Panc1 (cell line): ENCODE measurements at regions not wholly inside any gene's neighbourhood (a gene's known extent, or its start where the extent isn't known, plus 50 kb on each side); places are given as distances from the start of the nearest gene placed in this dataset.

Source experiments
- SIN3A ChIP-seq: IDR thresholded peaks from 2 replicates; pipeline ENCODE4 v1.6.1; 2012; ENCODE audit warnings: low read depth, mild to moderate bottlenecking, low read length, moderate library complexity, borderline replicate concordance; ENCODE audit not compliant: insufficient read depth
- TCF7L2 ChIP-seq: IDR thresholded peaks from 2 replicates; pipeline ENCODE4 v1.6.1; 2011; ENCODE audit warnings: mild to moderate bottlenecking, low read depth, low read length, inconsistent platforms
- TF ChIP-seq, protein P1 (sequence below): fragments of 450-650 bp; IDR thresholded peaks from 2 replicates; pipeline ENCODE4 v1.5.1; 2017; ENCODE audit warnings: mild to moderate bottlenecking
- TF ChIP-seq, protein P2 (sequence below), 2 experiments: IDR thresholded peaks; 2 replicates each; pipeline ENCODE4 v1.6.1; 2011 to 2012; ENCODE audit warnings: low read depth in 2 of 2, control low read depth in 1 of 2, low read length in 1 of 2, mild to moderate bottlenecking in 1 of 2, moderate library complexity in 1 of 2; ENCODE audit not compliant: insufficient read depth in 1 of 2

DNA sequence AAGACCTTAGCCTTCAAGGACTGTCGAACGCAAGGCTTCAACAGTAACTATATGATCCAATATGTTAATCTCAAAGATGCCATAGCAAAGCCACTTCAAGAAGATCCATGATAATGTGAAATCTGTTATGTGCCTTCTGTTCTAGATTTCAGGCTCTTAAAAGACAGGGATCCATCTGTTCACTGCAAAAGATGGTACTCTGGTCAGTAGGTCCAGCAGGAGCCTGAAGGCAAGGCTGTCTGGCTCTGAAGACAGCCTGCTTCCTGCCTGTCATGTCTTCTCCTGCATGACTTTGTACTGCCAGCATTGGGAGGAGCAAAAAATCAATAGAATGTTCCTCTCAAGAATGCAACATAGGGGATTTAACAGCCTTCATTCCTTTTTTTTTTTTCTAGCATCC lies 270.8 kb upstream of the PARD3B start:
- TF ChIP-seq TCF7L2 (no peak), SIN3A (no peak)
- TF ChIP-seq, protein P1, sequence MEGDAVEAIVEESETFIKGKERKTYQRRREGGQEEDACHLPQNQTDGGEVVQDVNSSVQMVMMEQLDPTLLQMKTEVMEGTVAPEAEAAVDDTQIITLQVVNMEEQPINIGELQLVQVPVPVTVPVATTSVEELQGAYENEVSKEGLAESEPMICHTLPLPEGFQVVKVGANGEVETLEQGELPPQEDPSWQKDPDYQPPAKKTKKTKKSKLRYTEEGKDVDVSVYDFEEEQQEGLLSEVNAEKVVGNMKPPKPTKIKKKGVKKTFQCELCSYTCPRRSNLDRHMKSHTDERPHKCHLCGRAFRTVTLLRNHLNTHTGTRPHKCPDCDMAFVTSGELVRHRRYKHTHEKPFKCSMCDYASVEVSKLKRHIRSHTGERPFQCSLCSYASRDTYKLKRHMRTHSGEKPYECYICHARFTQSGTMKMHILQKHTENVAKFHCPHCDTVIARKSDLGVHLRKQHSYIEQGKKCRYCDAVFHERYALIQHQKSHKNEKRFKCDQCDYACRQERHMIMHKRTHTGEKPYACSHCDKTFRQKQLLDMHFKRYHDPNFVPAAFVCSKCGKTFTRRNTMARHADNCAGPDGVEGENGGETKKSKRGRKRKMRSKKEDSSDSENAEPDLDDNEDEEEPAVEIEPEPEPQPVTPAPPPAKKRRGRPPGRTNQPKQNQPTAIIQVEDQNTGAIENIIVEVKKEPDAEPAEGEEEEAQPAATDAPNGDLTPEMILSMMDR = no peak
- TF ChIP-seq, protein P2, sequence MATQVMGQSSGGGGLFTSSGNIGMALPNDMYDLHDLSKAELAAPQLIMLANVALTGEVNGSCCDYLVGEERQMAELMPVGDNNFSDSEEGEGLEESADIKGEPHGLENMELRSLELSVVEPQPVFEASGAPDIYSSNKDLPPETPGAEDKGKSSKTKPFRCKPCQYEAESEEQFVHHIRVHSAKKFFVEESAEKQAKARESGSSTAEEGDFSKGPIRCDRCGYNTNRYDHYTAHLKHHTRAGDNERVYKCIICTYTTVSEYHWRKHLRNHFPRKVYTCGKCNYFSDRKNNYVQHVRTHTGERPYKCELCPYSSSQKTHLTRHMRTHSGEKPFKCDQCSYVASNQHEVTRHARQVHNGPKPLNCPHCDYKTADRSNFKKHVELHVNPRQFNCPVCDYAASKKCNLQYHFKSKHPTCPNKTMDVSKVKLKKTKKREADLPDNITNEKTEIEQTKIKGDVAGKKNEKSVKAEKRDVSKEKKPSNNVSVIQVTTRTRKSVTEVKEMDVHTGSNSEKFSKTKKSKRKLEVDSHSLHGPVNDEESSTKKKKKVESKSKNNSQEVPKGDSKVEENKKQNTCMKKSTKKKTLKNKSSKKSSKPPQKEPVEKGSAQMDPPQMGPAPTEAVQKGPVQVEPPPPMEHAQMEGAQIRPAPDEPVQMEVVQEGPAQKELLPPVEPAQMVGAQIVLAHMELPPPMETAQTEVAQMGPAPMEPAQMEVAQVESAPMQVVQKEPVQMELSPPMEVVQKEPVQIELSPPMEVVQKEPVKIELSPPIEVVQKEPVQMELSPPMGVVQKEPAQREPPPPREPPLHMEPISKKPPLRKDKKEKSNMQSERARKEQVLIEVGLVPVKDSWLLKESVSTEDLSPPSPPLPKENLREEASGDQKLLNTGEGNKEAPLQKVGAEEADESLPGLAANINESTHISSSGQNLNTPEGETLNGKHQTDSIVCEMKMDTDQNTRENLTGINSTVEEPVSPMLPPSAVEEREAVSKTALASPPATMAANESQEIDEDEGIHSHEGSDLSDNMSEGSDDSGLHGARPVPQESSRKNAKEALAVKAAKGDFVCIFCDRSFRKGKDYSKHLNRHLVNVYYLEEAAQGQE (IDR thresholded peaks at IDR 0.05; ENCODE audit: insufficient read depth in 1 of 2, low read depth in 2 of 2, low read length in 1 of 2) = no peak
